ENCODE measurements at regions not wholly inside any gene's neighbourhood (a gene's known extent, or its start where the extent isn't known, plus 50 kb on each side); places are given as distances from the start of the nearest gene placed in this dataset.

DNA sequence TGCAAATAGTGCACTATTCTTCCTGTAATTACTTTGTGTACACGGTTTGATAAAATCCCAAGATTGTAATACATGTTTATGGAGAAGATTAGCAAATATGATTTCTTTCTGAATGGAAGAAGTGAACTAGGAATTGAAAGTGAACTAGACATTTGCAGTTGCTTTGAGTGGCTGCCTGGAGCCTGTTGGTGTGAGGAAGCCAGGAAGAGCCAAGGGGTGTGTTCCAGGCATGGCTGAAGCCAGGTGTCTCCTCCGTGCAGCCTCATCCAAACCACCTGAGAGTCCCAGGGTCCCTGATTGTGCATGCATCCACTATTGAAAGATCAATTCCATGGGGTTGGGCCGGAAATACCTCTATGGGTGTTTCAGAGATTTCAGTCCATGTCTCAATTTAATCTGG lies 253.1 kb upstream of the SHH start:
- Mint-ChIP-seq H3K36me3 (ENCODE audit: low read depth) (peaks cover 3% of the 10 kb centered on the region; the same call in 2 of the 3 replicates), H3K4me1 (no peaks in the 10 kb centered on the region), H3K9me3 (peaks cover 27% of the 10 kb centered on the region), H3K4me3 (no peak overlapping the region), H3K27me3 (ENCODE audit: insufficient read depth, low read depth, poor library complexity) (peaks cover 16% of the 10 kb centered on the region), H3K27ac (no peak overlapping the region)
- no peak overlapping the region for H2AFZ ChIP-seq
- no peaks in the 10 kb centered on the region for H3K79me2 ChIP-seq (replicated peaks; ENCODE audit: insufficient read depth)
- no peaks in the 10 kb centered on the region for H3K27me3 ChIP-seq (ENCODE audit: insufficient read depth)
- TF ChIP-seq ZNF114 (CRISPR knock-in tag; IDR thresholded peaks at IDR 0.05) (no peak), JUNB (IDR thresholded peaks at IDR 0.05; ENCODE audit: unreplicated experiment) (no peak), STAT1 (IDR thresholded peaks at IDR 0.05; ENCODE audit: unreplicated experiment) (no peak), ZNF331 (CRISPR knock-in tag; IDR thresholded peaks at IDR 0.05; ENCODE audit: low read depth) (no peak), EZH2phosphoT487 (IDR thresholded peaks at IDR 0.05; ENCODE audit: unreplicated experiment) (no peak), CTCF (conservative IDR thresholded peaks at IDR 0.05; ENCODE audit: low read depth in 2 of 2) (no peak), ETS1 (IDR thresholded peaks at IDR 0.05) (no peak), EZH2 (IDR thresholded peaks at IDR 0.05; ENCODE audit: low read depth, unreplicated experiment) (no peak)
- TF ChIP-seq, protein P1, sequence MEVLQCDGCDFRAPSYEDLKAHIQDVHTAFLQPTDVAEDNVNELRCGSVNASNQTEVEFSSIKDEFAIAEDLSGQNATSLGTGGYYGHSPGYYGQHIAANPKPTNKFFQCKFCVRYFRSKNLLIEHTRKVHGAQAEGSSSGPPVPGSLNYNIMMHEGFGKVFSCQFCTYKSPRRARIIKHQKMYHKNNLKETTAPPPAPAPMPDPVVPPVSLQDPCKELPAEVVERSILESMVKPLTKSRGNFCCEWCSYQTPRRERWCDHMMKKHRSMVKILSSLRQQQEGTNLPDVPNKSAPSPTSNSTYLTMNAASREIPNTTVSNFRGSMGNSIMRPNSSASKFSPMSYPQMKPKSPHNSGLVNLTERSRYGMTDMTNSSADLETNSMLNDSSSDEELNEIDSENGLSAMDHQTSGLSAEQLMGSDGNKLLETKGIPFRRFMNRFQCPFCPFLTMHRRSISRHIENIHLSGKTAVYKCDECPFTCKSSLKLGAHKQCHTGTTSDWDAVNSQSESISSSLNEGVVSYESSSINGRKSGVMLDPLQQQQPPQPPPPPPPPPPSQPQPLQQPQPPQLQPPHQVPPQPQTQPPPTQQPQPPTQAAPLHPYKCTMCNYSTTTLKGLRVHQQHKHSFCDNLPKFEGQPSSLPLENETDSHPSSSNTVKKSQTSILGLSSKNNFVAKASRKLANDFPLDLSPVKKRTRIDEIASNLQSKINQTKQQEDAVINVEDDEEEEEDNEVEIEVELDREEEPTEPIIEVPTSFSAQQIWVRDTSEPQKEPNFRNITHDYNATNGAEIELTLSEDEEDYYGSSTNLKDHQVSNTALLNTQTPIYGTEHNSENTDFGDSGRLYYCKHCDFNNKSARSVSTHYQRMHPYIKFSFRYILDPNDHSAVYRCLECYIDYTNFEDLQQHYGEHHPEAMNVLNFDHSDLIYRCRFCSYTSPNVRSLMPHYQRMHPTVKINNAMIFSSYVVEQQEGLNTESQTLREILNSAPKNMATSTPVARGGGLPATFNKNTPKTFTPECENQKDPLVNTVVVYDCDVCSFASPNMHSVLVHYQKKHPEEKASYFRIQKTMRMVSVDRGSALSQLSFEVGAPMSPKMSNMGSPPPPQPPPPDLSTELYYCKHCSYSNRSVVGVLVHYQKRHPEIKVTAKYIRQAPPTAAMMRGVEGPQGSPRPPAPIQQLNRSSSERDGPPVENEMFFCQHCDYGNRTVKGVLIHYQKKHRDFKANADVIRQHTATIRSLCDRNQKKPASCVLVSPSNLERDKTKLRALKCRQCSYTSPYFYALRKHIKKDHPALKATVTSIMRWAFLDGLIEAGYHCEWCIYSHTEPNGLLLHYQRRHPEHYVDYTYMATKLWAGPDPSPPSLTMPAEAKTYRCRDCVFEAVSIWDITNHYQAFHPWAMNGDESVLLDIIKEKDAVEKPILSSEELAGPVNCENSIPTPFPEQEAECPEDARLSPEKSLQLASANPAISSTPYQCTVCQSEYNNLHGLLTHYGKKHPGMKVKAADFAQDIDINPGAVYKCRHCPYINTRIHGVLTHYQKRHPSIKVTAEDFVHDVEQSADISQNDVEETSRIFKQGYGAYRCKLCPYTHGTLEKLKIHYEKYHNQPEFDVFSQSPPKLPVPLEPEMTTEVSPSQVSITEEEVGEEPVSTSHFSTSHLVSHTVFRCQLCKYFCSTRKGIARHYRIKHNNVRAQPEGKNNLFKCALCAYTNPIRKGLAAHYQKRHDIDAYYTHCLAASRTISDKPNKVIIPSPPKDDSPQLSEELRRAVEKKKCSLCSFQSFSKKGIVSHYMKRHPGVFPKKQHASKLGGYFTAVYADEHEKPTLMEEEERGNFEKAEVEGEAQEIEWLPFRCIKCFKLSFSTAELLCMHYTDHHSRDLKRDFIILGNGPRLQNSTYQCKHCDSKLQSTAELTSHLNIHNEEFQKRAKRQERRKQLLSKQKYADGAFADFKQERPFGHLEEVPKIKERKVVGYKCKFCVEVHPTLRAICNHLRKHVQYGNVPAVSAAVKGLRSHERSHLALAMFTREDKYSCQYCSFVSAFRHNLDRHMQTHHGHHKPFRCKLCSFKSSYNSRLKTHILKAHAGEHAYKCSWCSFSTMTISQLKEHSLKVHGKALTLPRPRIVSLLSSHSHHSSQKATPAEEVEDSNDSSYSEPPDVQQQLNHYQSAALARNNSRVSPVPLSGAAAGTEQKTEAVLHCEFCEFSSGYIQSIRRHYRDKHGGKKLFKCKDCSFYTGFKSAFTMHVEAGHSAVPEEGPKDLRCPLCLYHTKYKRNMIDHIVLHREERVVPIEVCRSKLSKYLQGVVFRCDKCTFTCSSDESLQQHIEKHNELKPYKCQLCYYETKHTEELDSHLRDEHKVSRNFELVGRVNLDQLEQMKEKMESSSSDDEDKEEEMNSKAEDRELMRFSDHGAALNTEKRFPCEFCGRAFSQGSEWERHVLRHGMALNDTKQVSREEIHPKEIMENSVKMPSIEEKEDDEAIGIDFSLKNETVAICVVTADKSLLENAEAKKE (CRISPR knock-in tag; IDR thresholded peaks at IDR 0.05): no peak
- TF ChIP-seq, protein P2, sequence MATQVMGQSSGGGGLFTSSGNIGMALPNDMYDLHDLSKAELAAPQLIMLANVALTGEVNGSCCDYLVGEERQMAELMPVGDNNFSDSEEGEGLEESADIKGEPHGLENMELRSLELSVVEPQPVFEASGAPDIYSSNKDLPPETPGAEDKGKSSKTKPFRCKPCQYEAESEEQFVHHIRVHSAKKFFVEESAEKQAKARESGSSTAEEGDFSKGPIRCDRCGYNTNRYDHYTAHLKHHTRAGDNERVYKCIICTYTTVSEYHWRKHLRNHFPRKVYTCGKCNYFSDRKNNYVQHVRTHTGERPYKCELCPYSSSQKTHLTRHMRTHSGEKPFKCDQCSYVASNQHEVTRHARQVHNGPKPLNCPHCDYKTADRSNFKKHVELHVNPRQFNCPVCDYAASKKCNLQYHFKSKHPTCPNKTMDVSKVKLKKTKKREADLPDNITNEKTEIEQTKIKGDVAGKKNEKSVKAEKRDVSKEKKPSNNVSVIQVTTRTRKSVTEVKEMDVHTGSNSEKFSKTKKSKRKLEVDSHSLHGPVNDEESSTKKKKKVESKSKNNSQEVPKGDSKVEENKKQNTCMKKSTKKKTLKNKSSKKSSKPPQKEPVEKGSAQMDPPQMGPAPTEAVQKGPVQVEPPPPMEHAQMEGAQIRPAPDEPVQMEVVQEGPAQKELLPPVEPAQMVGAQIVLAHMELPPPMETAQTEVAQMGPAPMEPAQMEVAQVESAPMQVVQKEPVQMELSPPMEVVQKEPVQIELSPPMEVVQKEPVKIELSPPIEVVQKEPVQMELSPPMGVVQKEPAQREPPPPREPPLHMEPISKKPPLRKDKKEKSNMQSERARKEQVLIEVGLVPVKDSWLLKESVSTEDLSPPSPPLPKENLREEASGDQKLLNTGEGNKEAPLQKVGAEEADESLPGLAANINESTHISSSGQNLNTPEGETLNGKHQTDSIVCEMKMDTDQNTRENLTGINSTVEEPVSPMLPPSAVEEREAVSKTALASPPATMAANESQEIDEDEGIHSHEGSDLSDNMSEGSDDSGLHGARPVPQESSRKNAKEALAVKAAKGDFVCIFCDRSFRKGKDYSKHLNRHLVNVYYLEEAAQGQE (IDR thresholded peaks at IDR 0.05; ENCODE audit: unreplicated experiment): no peak
- no peaks in the 10 kb centered on the region for H3K4me1 ChIP-seq (ENCODE audit: insufficient read depth)
- H3F3A ChIP-seq (replicated peaks; ENCODE audit: low read depth): peaks cover 8% of the 10 kb centered on the region
- H4K20me1 ChIP-seq (replicated peaks; ENCODE audit: insufficient read depth): no peaks in the 10 kb centered on the region
- H3K4me2 ChIP-seq: no peak overlapping the region
- H3K27ac ChIP-seq (ENCODE audit: low read depth): no peak overlapping the region
- no peak overlapping the region for H3K4me3 ChIP-seq
- H3K9me2 ChIP-seq (ENCODE audit: insufficient read depth): no peaks in the 10 kb centered on the region
- ATAC-seq: no peak
- DNase-seq (ENCODE audit: low spot score): no peak
- H3K36me3 ChIP-seq (ENCODE audit: insufficient read depth): no peaks in the 10 kb centered on the region

Data from GM23338 (cell line).